ENCODE measurements at regions not wholly inside any gene's neighbourhood (a gene's known extent, or its start where the extent isn't known, plus 50 kb on each side); places are given as distances from the start of the nearest gene placed in this dataset.

DNA sequence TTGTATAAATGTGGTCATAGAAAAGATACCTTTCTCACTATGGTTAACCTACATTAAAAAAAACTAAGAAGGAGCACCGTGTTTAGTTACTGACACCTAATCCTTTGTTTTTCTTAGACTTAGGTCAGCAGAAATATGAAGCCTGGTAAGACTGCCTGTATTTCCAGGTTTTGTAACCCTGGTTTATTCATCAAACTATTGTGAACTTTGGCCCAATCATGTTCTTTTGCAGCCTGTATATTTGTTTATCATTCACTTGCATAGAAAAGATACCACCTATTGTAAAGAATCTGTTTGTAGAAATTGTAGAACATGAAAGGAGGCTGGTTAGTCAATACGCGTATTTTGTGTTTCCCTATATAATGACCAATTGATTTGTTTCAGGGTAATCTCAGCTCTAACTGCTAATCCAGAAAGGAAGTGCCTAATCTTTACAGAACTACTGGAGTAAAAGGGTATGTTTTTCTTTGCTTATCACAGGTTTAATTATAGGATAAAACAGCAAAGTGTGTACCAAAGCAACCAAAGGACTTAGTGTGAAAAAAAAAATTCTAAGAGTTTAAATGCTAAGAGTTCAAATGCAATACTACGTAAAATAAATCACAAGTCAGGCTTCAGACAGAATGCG is 103.6 kb downstream of the LURAP1L start:
- Histone ChIP-seq H3K79me2 (ENCODE audit: insufficient read depth, low read length) (no peaks in the 10 kb centered on the region), H3K4me1 (ENCODE audit: insufficient read depth, low read length) (no peaks in the 10 kb centered on the region), H3K9ac (ENCODE audit: low read depth, low read length) (no peak overlapping the region), H3K4me3 (ENCODE audit: low read depth in 1 of 2, low read length in 2 of 2) (no peak overlapping the region), H3K4me2 (ENCODE audit: insufficient read depth, low read length) (no peak overlapping the region), H3K36me3 (ENCODE audit: insufficient read depth, low read length) (no peaks in the 10 kb centered on the region), H3K27ac (ENCODE audit: low read length) (no peak overlapping the region), H3K9me3 (ENCODE audit: insufficient read depth, low read length, severe bottlenecking) (no peaks in the 10 kb centered on the region), H3K27me3 (ENCODE audit: insufficient read depth, low read length, poor library complexity) (no peaks in the 10 kb centered on the region), H4K20me1 (ENCODE audit: insufficient read depth, low read length) (no peaks in the 10 kb centered on the region), H2AFZ (ENCODE audit: low read depth, low read length) (no peak overlapping the region)
- DNase-seq (no peak), ATAC-seq (ENCODE audit: insufficient read depth, low read depth) (no peak)
- no peak for TF ChIP-seq EZH2 (IDR thresholded peaks at IDR 0.05; ENCODE audit: borderline replicate concordance, low read depth, low read length, severe bottlenecking)
- TF ChIP-seq, protein P1, sequence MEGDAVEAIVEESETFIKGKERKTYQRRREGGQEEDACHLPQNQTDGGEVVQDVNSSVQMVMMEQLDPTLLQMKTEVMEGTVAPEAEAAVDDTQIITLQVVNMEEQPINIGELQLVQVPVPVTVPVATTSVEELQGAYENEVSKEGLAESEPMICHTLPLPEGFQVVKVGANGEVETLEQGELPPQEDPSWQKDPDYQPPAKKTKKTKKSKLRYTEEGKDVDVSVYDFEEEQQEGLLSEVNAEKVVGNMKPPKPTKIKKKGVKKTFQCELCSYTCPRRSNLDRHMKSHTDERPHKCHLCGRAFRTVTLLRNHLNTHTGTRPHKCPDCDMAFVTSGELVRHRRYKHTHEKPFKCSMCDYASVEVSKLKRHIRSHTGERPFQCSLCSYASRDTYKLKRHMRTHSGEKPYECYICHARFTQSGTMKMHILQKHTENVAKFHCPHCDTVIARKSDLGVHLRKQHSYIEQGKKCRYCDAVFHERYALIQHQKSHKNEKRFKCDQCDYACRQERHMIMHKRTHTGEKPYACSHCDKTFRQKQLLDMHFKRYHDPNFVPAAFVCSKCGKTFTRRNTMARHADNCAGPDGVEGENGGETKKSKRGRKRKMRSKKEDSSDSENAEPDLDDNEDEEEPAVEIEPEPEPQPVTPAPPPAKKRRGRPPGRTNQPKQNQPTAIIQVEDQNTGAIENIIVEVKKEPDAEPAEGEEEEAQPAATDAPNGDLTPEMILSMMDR (IDR thresholded peaks at IDR 0.05; ENCODE audit: borderline replicate concordance, extremely low read depth, low read length, poor library complexity, severe bottlenecking): no peak

DNA sequence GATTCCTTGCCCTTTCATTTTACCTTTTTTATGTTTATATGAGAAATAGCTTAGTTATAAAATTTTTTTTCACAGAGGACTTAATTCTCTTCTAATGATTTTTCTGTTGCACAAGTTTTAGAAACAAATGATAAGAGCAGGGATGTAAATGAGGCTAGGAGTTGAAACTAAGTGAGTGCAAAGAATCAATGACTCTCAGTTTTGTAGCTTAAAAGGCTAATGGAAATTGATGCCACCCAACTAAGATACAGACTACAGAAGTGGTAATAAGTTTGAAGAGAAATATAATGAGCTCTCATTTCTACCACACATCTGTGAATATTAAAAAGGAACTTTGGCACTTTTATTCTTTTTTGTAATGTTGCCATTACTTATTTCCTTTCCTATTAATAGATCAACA is 105.1 kb downstream of the LURAP1L start:
- Histone ChIP-seq H3K4me3 (ENCODE audit: low read depth in 1 of 2, low read length in 2 of 2) (no peak overlapping the region), H3K27ac (ENCODE audit: low read length) (no peak overlapping the region), H3K9ac (ENCODE audit: low read depth, low read length) (no peak overlapping the region), H3K79me2 (ENCODE audit: insufficient read depth, low read length) (no peaks in the 10 kb centered on the region), H3K4me1 (ENCODE audit: insufficient read depth, low read length) (no peaks in the 10 kb centered on the region), H3K9me3 (ENCODE audit: insufficient read depth, low read length, severe bottlenecking) (no peaks in the 10 kb centered on the region), H4K20me1 (ENCODE audit: insufficient read depth, low read length) (no peaks in the 10 kb centered on the region), H3K27me3 (ENCODE audit: insufficient read depth, low read length, poor library complexity) (no peaks in the 10 kb centered on the region), H3K4me2 (ENCODE audit: insufficient read depth, low read length) (no peak overlapping the region), H2AFZ (ENCODE audit: low read depth, low read length) (no peak overlapping the region), H3K36me3 (ENCODE audit: insufficient read depth, low read length) (no peaks in the 10 kb centered on the region)
- no peak for TF ChIP-seq EZH2 (IDR thresholded peaks at IDR 0.05; ENCODE audit: borderline replicate concordance, low read depth, low read length, severe bottlenecking)
- TF ChIP-seq, protein P1 (IDR thresholded peaks at IDR 0.05; ENCODE audit: borderline replicate concordance, extremely low read depth, low read length, poor library complexity, severe bottlenecking): no peak
- no peak for ATAC-seq (ENCODE audit: insufficient read depth, low read depth)
- DNase-seq: no peak

DNA sequence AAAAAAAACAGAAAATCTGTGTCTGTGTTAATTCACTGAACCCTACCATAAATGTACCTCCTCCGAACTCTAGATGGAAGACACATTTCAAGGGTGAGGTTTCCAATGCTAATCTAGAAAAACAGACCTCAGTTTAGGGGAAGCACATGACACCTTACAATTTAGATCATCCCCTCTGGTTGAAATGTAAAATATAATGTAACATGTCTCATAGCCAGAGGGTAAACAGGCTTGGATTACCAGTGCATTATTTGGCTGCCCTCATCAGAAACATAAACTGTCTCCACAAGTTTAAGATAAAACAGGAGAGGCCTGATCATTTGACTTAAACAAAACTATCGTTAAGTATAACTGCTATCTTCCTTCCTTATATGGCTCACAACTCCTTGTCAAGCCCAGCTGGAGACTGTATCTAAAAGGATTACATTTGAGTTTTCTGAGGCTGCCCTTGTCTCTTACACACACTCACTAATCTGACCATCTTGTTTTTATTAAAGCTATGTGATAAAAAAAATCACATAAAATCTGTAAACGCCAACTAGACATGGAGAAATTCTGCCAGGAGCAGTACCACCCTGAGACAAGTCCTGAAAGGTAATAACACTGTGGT is 105.7 kb downstream of the LURAP1L start:
- no peak overlapping the region for H3K27ac ChIP-seq (ENCODE audit: low read length)
- H3K4me1 ChIP-seq (ENCODE audit: insufficient read depth, low read length): no peaks in the 10 kb centered on the region
- H4K20me1 ChIP-seq (ENCODE audit: insufficient read depth, low read length): no peaks in the 10 kb centered on the region
- H3K4me2 ChIP-seq (ENCODE audit: insufficient read depth, low read length): no peak overlapping the region
- H3K79me2 ChIP-seq (ENCODE audit: insufficient read depth, low read length): no peaks in the 10 kb centered on the region
- H3K9ac ChIP-seq (ENCODE audit: low read depth, low read length): no peak overlapping the region
- TF ChIP-seq EZH2 (IDR thresholded peaks at IDR 0.05; ENCODE audit: borderline replicate concordance, low read depth, low read length, severe bottlenecking): no peak
- TF ChIP-seq, protein P1 (IDR thresholded peaks at IDR 0.05; ENCODE audit: borderline replicate concordance, extremely low read depth, low read length, poor library complexity, severe bottlenecking): no peak
- H2AFZ ChIP-seq (ENCODE audit: low read depth, low read length): no peak overlapping the region
- H3K27me3 ChIP-seq (ENCODE audit: insufficient read depth, low read length, poor library complexity): no peaks in the 10 kb centered on the region
- H3K4me3 ChIP-seq (ENCODE audit: low read depth in 1 of 2, low read length in 2 of 2): no peak overlapping the region
- no peaks in the 10 kb centered on the region for H3K9me3 ChIP-seq (ENCODE audit: insufficient read depth, low read length, severe bottlenecking)
- ATAC-seq (ENCODE audit: insufficient read depth, low read depth) (no peak), DNase-seq (no peak)
- H3K36me3 ChIP-seq (ENCODE audit: insufficient read depth, low read length): no peaks in the 10 kb centered on the region

Measured in DND-41 (cell line).